ENCODE measurements at regions not wholly inside any gene's neighbourhood (a gene's known extent, or its start where the extent isn't known, plus 50 kb on each side); places are given as distances from the start of the nearest gene placed in this dataset.
"Not testable (repeated sequence)": the region's sequence is repeated elsewhere in the genome, so short reads cannot be mapped to it uniquely, and the experiment has no call there.

- DNase-seq (ENCODE audit: low spot score): no peak
Observed at GRCh38 chr6:21847711-21848480, 254.3 kb downstream of the SOX4 start.

- no peak for DNase-seq (ENCODE audit: low spot score)
Observed at GRCh38 chr6:21850691-21851090, 257.1 kb downstream of the SOX4 start.

GRCh38 chr6:21855811-21856455 lies 262.4 kb downstream of the SOX4 start:
- no peak for DNase-seq (ENCODE audit: low spot score)

GRCh38 chr6:21856456-21856825 lies 262.9 kb downstream of the SOX4 start:
- no peak for DNase-seq (ENCODE audit: low spot score)

GRCh38 chr6:21856844-21857243 lies 263.3 kb downstream of the SOX4 start:
- DNase-seq (ENCODE audit: low spot score): no peak

GRCh38 chr6:21858076-21858475 lies 264.5 kb downstream of the SOX4 start:
- no peak for DNase-seq (ENCODE audit: low spot score)

- DNase-seq (ENCODE audit: low spot score): no peak
Observed at GRCh38 chr6:21859193-21859735, 265.7 kb downstream of the SOX4 start.

- no peak for DNase-seq (ENCODE audit: low spot score)
Observed at GRCh38 chr6:21861942-21862341, 268.4 kb downstream of the SOX4 start.

GRCh38 chr6:21864206-21864605 lies 270.7 kb downstream of the SOX4 start:
- DNase-seq (ENCODE audit: low spot score): no peak

GRCh38 chr6:21868226-21868625 lies 274.7 kb downstream of the SOX4 start:
- no peak for DNase-seq (ENCODE audit: low spot score)

- DNase-seq (ENCODE audit: low spot score): no peak
Observed at GRCh38 chr6:21869085-21869771, 275.7 kb downstream of the SOX4 start.

GRCh38 chr6:21870076-21870730 lies 276.7 kb downstream of the SOX4 start:
- DNase-seq (ENCODE audit: low spot score): no peak

- DNase-seq (ENCODE audit: low spot score): no peak
Observed at GRCh38 chr6:21871831-21872230, 278.3 kb downstream of the SOX4 start.

GRCh38 chr6:21872749-21873148 lies 279.2 kb downstream of the SOX4 start:
- DNase-seq (ENCODE audit: low spot score): no peak

- no peak for DNase-seq (ENCODE audit: low spot score)
Observed at GRCh38 chr6:21873562-21873961, 280.0 kb downstream of the SOX4 start.

GRCh38 chr6:21874372-21874771 lies 280.8 kb downstream of the SOX4 start:
- no peak for DNase-seq (ENCODE audit: low spot score)

- DNase-seq (ENCODE audit: low spot score): not testable (repeated sequence)
Observed at GRCh38 chr6:21877037-21877436, 283.5 kb downstream of the SOX4 start.

- not testable (repeated sequence) for DNase-seq (ENCODE audit: low spot score)
Observed at GRCh38 chr6:21880249-21880648, 286.7 kb downstream of the SOX4 start.

GRCh38 chr6:21881969-21882465 lies 288.5 kb downstream of the SOX4 start:
- DNase-seq (ENCODE audit: low spot score): no peak

GRCh38 chr6:21883595-21884328 lies 290.2 kb downstream of the SOX4 start:
- no peak for DNase-seq (ENCODE audit: low spot score)

- peak; percentile 33 for DNase-seq (ENCODE audit: low spot score)
Observed at GRCh38 chr6:21885111-21885510, 291.6 kb downstream of the SOX4 start.
